ENCODE measurements at regions not wholly inside any gene's neighbourhood (a gene's known extent, or its start where the extent isn't known, plus 50 kb on each side); places are given as distances from the start of the nearest gene placed in this dataset.

- no peak overlapping the region for H3K4me3 ChIP-seq (ENCODE audit: low read length)
- no peak for DNase-seq (ENCODE audit: low read depth)
- TF ChIP-seq CTCF (conservative IDR thresholded peaks at IDR 0.05; ENCODE audit: low read length): no peak
Observed at GRCh38 chr12:98188650-98189077, 326.7 kb upstream of the TMPO start.

- no peak overlapping the region for H3K4me3 ChIP-seq (ENCODE audit: low read length)
- no peak for DNase-seq (ENCODE audit: low read depth)
- no peak for TF ChIP-seq CTCF (conservative IDR thresholded peaks at IDR 0.05; ENCODE audit: low read length)
Observed at GRCh38 chr12:98194591-98194990, 320.8 kb upstream of the TMPO start.

DNA sequence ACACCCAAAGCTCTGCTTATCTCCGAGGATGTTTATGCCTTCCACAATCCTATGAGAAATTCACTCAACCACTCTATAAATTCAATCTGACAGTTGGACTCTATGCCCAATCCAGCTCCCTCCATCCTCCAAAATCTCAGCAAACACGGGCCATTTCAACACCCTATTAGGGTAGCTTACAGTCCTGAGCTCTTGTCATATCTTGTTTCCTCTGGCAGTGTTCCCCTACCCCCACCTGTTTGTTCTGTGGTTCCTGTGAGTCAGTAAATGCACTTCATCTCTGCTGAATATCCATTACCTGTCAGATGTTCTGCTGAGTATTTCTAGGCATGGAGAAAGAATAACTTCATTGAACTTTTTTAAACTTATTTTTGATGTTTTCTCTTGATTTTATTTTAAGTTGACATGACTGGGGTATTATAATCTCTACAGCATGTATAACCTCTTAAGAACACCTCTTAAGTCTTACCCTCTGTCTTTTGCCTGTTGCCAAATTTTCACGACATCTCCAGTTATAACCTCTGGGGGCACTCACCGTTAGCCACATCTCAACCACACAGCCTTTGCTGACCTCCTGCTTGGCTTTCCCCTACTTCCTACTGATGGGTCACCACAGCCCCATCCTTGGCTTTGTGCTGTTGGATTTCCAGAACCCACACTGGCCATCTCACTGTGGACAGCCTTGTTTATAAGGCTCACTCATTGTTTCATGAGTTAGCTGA lies 317.0 kb upstream of the TMPO start:
- DNase-seq (ENCODE audit: low read depth): no peak
- no peak for TF ChIP-seq CTCF (conservative IDR thresholded peaks at IDR 0.05; ENCODE audit: low read length)
- H3K4me3 ChIP-seq (ENCODE audit: low read length): no peak overlapping the region

GRCh38 chr12:98208816-98209215 lies 306.6 kb upstream of the TMPO start:
- H3K4me3 ChIP-seq (ENCODE audit: low read length): no peak overlapping the region
- no peak for TF ChIP-seq CTCF (conservative IDR thresholded peaks at IDR 0.05; ENCODE audit: low read length)
- DNase-seq (ENCODE audit: low read depth): no peak

DNA sequence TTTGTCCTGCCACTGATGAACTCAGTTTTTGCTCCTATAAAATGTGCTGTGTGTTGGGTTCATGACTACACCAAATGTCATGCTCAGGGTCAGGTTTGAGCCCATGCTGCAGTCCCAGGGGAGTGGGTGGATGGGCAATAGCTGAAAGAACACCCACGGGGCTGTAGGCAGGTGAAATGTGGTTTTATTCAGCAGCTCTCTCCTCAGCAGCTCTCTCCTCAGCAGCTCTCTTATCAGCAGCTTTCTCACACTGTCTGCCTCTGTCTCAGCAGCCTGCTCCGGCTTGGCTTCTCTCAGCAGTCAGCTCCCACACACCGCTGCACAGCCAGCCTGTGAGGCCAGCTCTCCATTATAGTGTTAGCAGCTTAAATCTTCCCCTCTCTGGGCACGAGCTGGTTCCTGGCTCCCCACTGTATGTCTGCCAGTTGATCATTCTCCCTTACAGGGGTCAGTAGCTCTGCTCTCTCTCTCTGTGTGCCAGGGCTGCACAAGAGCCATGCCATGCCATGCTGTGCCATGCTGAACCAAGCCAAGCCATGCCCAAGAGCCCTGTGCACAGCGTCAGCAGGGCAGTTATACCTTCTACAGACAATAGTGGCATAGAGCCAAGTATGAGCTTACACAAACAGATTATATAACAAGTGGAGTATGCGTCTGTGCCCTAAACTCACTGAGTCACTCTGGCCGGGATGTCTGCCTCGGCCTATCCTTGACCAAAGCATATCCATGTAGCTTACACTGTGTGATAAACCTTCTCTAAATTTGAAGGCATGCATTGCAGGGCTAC lies 303.3 kb upstream of the TMPO start:
- no peak overlapping the region for H3K4me3 ChIP-seq (ENCODE audit: low read length)
- no peak for TF ChIP-seq CTCF (conservative IDR thresholded peaks at IDR 0.05; ENCODE audit: low read length)
- peak; percentile 3 for DNase-seq (ENCODE audit: low read depth)

GRCh38 chr12:98213556-98213955 lies 301.8 kb upstream of the TMPO start:
- DNase-seq (ENCODE audit: low read depth): no peak
- no peak overlapping the region for H3K4me3 ChIP-seq (ENCODE audit: low read length)
- no peak for TF ChIP-seq CTCF (conservative IDR thresholded peaks at IDR 0.05; ENCODE audit: low read length)

GRCh38 chr12:98217257-98217656 lies 298.1 kb upstream of the TMPO start:
- TF ChIP-seq CTCF (conservative IDR thresholded peaks at IDR 0.05; ENCODE audit: low read length): no peak
- no peak for DNase-seq (ENCODE audit: low read depth)
- no peak overlapping the region for H3K4me3 ChIP-seq (ENCODE audit: low read length)

All from AG10803 (cell line).